ENCODE measurements at regions not wholly inside any gene's neighbourhood (a gene's known extent, or its start where the extent isn't known, plus 50 kb on each side); places are given as distances from the start of the nearest gene placed in this dataset.

DNA sequence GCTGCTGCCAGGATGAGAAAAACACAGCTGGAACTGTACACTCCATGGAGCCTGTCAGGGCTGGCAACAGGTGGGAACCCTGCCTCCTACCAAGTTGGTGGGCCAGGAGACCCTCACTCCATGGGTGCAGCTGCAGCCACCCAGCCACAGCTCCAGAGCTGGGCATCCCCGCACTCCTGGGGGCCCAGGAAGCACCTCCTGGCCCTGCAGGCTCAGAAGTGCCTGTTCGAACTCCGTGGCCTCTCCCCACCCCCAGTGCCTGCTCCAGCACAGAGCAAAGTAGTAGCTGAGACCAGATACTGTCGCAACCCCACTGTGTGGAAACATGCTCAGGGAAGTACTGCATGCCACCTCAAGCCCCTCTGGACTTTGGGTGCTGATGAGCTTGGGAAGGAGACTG, 564.0 kb upstream of the ACO1 start:
- Mint-ChIP-seq H3K27ac (ENCODE audit: unreplicated experiment) (no peak overlapping the region), H3K36me3 (ENCODE audit: unreplicated experiment) (no peaks in the 10 kb centered on the region), H3K4me1 (ENCODE audit: low read depth, unreplicated experiment) (peaks cover 4% of the 10 kb centered on the region), H3K27me3 (ENCODE audit: unreplicated experiment) (no peaks in the 10 kb centered on the region), H3K9me3 (ENCODE audit: unreplicated experiment) (no peaks in the 10 kb centered on the region), H3K4me3 (ENCODE audit: unreplicated experiment) (no peak overlapping the region)
- DNase-seq: no peak
- TF ChIP-seq, protein P1, sequence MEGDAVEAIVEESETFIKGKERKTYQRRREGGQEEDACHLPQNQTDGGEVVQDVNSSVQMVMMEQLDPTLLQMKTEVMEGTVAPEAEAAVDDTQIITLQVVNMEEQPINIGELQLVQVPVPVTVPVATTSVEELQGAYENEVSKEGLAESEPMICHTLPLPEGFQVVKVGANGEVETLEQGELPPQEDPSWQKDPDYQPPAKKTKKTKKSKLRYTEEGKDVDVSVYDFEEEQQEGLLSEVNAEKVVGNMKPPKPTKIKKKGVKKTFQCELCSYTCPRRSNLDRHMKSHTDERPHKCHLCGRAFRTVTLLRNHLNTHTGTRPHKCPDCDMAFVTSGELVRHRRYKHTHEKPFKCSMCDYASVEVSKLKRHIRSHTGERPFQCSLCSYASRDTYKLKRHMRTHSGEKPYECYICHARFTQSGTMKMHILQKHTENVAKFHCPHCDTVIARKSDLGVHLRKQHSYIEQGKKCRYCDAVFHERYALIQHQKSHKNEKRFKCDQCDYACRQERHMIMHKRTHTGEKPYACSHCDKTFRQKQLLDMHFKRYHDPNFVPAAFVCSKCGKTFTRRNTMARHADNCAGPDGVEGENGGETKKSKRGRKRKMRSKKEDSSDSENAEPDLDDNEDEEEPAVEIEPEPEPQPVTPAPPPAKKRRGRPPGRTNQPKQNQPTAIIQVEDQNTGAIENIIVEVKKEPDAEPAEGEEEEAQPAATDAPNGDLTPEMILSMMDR (IDR thresholded peaks at IDR 0.05; ENCODE audit: partially characterized antibody, unreplicated experiment): no peak

DNA sequence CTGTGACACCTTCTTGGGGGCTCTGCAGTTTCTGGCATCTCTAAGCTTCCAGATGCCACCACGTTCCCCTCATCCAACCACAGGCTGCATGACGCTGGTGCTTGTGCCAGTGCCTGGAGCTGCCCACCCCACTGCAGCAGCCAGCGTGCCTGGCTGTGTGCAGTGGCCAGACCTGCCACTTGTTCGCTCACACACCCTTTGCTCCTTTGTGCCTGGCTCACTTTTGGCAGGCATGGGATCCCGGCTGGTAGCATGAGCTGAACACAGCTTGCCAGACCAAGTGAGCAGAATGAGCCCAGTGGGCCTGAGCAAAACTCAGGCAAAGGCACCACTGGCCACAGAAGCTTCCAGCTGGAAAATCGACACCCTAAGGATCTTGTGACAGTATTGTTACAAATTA, 562.9 kb upstream of the ACO1 start:
- H3K4me3 Mint-ChIP-seq (ENCODE audit: unreplicated experiment): no peak overlapping the region
- no peaks in the 10 kb centered on the region for H3K27me3 Mint-ChIP-seq (ENCODE audit: unreplicated experiment)
- peaks cover 4% of the 10 kb centered on the region for H3K4me1 Mint-ChIP-seq (ENCODE audit: low read depth, unreplicated experiment)
- DNase-seq: no peak
- H3K36me3 Mint-ChIP-seq (ENCODE audit: unreplicated experiment): no peaks in the 10 kb centered on the region
- H3K9me3 Mint-ChIP-seq (ENCODE audit: unreplicated experiment): no peaks in the 10 kb centered on the region
- H3K27ac Mint-ChIP-seq (ENCODE audit: unreplicated experiment): no peak overlapping the region
- TF ChIP-seq, protein P1 (IDR thresholded peaks at IDR 0.05; ENCODE audit: partially characterized antibody, unreplicated experiment): no peak

DNA sequence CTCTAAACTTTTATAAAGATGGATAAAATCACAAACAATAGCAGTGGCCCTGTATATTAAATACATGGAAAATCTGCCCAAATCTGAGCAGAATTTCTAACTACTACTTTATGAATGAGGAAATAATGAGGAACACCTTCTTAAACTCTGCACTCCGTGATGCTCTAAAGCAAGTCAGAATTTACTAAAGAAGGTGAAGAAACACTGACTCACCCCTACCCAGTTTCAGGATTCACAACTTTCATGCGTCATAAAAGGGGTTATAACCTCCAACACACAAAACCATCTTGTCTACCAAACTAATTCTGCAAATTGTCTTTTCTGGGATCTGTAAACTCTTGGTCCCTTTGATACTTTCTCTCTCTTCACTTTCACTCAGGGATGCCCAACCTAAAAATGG, 561.1 kb upstream of the ACO1 start:
- no peak overlapping the region for H3K4me3 Mint-ChIP-seq (ENCODE audit: unreplicated experiment)
- H3K27ac Mint-ChIP-seq (ENCODE audit: unreplicated experiment): no peak overlapping the region
- TF ChIP-seq, protein P1 (IDR thresholded peaks at IDR 0.05; ENCODE audit: partially characterized antibody, unreplicated experiment): no peak

DNA sequence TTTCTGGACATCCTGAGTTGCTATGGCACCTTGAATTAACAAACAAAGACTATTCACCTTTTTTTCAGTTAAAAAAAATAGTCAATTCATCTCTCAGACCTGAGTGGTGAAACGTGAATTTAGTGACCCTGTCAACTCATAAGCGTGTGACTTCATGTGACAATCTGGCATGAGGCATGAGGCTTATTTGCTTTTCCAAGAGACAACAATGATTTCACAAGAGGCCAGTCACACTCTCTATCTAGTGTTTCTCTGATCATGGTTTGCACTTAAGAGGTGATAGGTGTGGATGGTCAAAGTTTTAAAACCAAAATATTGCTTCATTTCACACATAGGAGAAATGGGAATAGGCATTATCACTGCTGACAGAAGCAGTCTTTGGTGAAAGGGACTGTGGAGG, 559.6 kb upstream of the ACO1 start:
- Mint-ChIP-seq H3K36me3 (ENCODE audit: unreplicated experiment) (no peaks in the 10 kb centered on the region), H3K4me3 (ENCODE audit: unreplicated experiment) (no peak overlapping the region), H3K27me3 (ENCODE audit: unreplicated experiment) (no peaks in the 10 kb centered on the region), H3K27ac (ENCODE audit: unreplicated experiment) (no peak overlapping the region), H3K4me1 (ENCODE audit: low read depth, unreplicated experiment) (peaks cover 4% of the 10 kb centered on the region), H3K9me3 (ENCODE audit: unreplicated experiment) (no peaks in the 10 kb centered on the region)
- no peak for DNase-seq
- TF ChIP-seq, protein P1 (IDR thresholded peaks at IDR 0.05; ENCODE audit: partially characterized antibody, unreplicated experiment): no peak

More for the DNA sequence above, 561.1 kb upstream of the ACO1 start:
- no peaks in the 10 kb centered on the region for H3K9me3 Mint-ChIP-seq (ENCODE audit: unreplicated experiment)
- no peaks in the 10 kb centered on the region for H3K27me3 Mint-ChIP-seq (ENCODE audit: unreplicated experiment)
- H3K36me3 Mint-ChIP-seq (ENCODE audit: unreplicated experiment): no peaks in the 10 kb centered on the region
- H3K4me1 Mint-ChIP-seq (ENCODE audit: low read depth, unreplicated experiment): peaks cover 4% of the 10 kb centered on the region
- no peak for DNase-seq

DNA sequence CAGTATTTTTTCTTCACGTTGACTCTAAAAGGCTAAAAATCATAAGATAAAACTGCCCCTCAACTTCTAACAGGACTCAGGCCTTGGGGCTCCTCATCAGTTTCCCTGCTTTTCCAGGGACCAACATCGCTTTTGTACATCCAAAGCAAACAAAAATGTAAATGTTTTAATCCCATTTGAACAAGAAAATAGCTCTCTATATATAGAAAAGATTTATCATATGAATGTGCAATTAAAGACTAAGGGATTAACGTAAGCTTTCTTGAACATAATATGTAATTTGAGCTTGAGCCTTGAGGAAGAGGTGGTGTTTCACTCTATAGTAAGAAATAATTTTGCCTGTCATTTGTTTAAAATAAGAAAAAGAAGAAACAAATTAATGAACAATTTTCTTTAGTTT, 547.2 kb upstream of the ACO1 start:
- H3K27ac Mint-ChIP-seq (ENCODE audit: unreplicated experiment): no peak overlapping the region
- no peak for DNase-seq

More for the DNA sequence above, 547.2 kb upstream of the ACO1 start:
- Mint-ChIP-seq H3K27me3 (ENCODE audit: unreplicated experiment) (no peaks in the 10 kb centered on the region), H3K4me1 (ENCODE audit: low read depth, unreplicated experiment) (peaks cover 4% of the 10 kb centered on the region), H3K4me3 (ENCODE audit: unreplicated experiment) (no peak overlapping the region), H3K9me3 (ENCODE audit: unreplicated experiment) (peaks cover 2% of the 10 kb centered on the region), H3K36me3 (ENCODE audit: unreplicated experiment) (no peaks in the 10 kb centered on the region)
- TF ChIP-seq, protein P1 (IDR thresholded peaks at IDR 0.05; ENCODE audit: partially characterized antibody, unreplicated experiment): no peak
